ENCODE measurements at regions not wholly inside any gene's neighbourhood (a gene's known extent, or its start where the extent isn't known, plus 50 kb on each side); places are given as distances from the start of the nearest gene placed in this dataset.

- TF ChIP-seq CTCF (IDR thresholded peaks at IDR 0.05) (no peak), POLR2A (IDR thresholded peaks at IDR 0.05) (no peak)
Observed at GRCh38 chr2:57453945-57454344, 592.7 kb upstream of the VRK2 start.
